Natural killer cell (primary cell): ENCODE measurements at regions not wholly inside any gene's neighbourhood (a gene's known extent, or its start where the extent isn't known, plus 50 kb on each side); places are given as distances from the start of the nearest gene placed in this dataset.

Source experiments
- ATAC-seq, 3 donors: fragments of 150-1000 bp in 2 of 3; fragments of 200-7000 bp in 1 of 3; cut with Tn5 transposase; 1 replicate in 1 of 3; 2 replicates in 2 of 3; pipeline ENCODE4 v1.10.0; 2021; ENCODE audit warnings: mild to moderate bottlenecking in 2 of 3, moderate library complexity in 2 of 3
- DNase-seq, 2 donors: peaks; one replicate each; pipeline versions ENCODE4 v3.0.0 to v3.0.0-alpha.2; 2013 to 2021; ENCODE audit warnings: mixed read lengths in 1 of 2
- H3K27ac ChIP-seq: one replicate; pipeline ENCODE4 v1.5.1; 2013; ENCODE audit warnings: mild to moderate bottlenecking, low read length
- H3K27me3 ChIP-seq: one replicate; pipeline ENCODE4 v1.6.1; 2013; ENCODE audit warnings: low read length; ENCODE audit not compliant: control insufficient read depth, insufficient read depth
- H3K36me3 ChIP-seq: one replicate; pipeline ENCODE4 v1.6.1; 2013; ENCODE audit warnings: low read length; ENCODE audit not compliant: control insufficient read depth, insufficient read depth
- H3K4me1 ChIP-seq: one replicate; pipeline ENCODE4 v1.6.1; 2013; ENCODE audit warnings: low read length; ENCODE audit not compliant: control insufficient read depth, insufficient read depth
- H3K4me3 ChIP-seq: one replicate; pipeline ENCODE4 v1.5.1; 2013; ENCODE audit warnings: low read length
- H3K9me3 ChIP-seq: one replicate; pipeline ENCODE4 v1.6.1; 2013; ENCODE audit warnings: low read length; ENCODE audit not compliant: control insufficient read depth, insufficient read depth
- H3K27ac Mint-ChIP-seq, 2 donors: one replicate each; pipeline ENCODE4 v1.8.0; 2022; ENCODE audit warnings: mild to moderate bottlenecking in 2 of 2, mixed read lengths in 2 of 2, moderate library complexity in 1 of 2
- H3K27me3 Mint-ChIP-seq, 2 donors: one replicate each; pipeline ENCODE4 v1.8.0; 2022; ENCODE audit warnings: low read depth in 2 of 2, mixed read lengths in 2 of 2
- H3K36me3 Mint-ChIP-seq: one replicate; pipeline ENCODE4 v1.8.0; 2022; ENCODE audit warnings: mixed read lengths
- H3K4me1 Mint-ChIP-seq, 2 donors: one replicate each; pipeline ENCODE4 v1.8.0; 2022; ENCODE audit warnings: mixed read lengths in 2 of 2
- H3K4me3 Mint-ChIP-seq: one replicate; pipeline ENCODE4 v1.8.0; 2022; ENCODE audit warnings: mild to moderate bottlenecking, moderate library complexity, mixed read lengths
- H3K9me3 Mint-ChIP-seq, 2 donors: one replicate each; pipeline ENCODE4 v1.8.0; 2022; ENCODE audit warnings: mixed read lengths in 2 of 2
- CTCF ChIP-seq: fragments of 200-600 bp; IDR thresholded peaks from one replicate; pipeline ENCODE4 v1.8.0; 2022; ENCODE audit warnings: antibody characterized with exemption
- WGBS: methylation state at CpG from one replicate; pipeline ENCODE4 v1.1.7; 2013; ENCODE audit warnings: missing lambda C conversion rate; ENCODE audit not compliant: insufficient coverage; 5-methylcytosine and 5-hydroxymethylcytosine counted together
- intact Hi-C: fragments of 100-400 bp; cut with micrococcal nuclease; formaldehyde crosslinking; loops from one replicate; pipeline ENCODE4 v1.14.2; 2022

GRCh38 chr11:23406131-23406819, 546.0 kb upstream of the CCDC179 start:
- no peaks in the 10 kb centered on the region for H3K27me3 ChIP-seq
- H3K27ac Mint-ChIP-seq: no peak overlapping the region
- peaks cover 6 to 9% of the 10 kb centered on the region in 2 donors for H3K9me3 Mint-ChIP-seq
- no peaks in the 10 kb centered on the region for H3K4me1 Mint-ChIP-seq
- H3K36me3 Mint-ChIP-seq: peaks cover 6% of the 10 kb centered on the region
- ATAC-seq (no peak), DNase-seq (no peak)
- H3K27ac ChIP-seq: no peak overlapping the region
- 91% methylated on average over 22 of the region's 23 CpGs for WGBS
- no peak overlapping the region for H3K4me3 Mint-ChIP-seq
- no peaks in the 10 kb centered on the region for H3K4me1 ChIP-seq
- peaks cover 15% of the 10 kb centered on the region for H3K9me3 ChIP-seq
- H3K4me3 ChIP-seq: no peak overlapping the region
- H3K36me3 ChIP-seq: no peaks in the 10 kb centered on the region
- TF ChIP-seq CTCF: no peak
- intact Hi-C loops: no loop called here
- peaks cover 0 to 6% of the 10 kb centered on the region in 2 donors for H3K27me3 Mint-ChIP-seq

GRCh38 chr11:23413057-23413456, 552.8 kb upstream of the CCDC179 start:
- no peaks in the 10 kb centered on the region for H3K27me3 ChIP-seq
- no peak overlapping the region for H3K4me3 Mint-ChIP-seq
- no peak for TF ChIP-seq CTCF
- H3K36me3 ChIP-seq: no peaks in the 10 kb centered on the region
- ATAC-seq (no peak), DNase-seq (no peak)
- no peaks in the 10 kb centered on the region for H3K4me1 Mint-ChIP-seq
- intact Hi-C loops: no loop called here
- WGBS: no CpG with 5 or more reads among the region's 1 CpG
- H3K27ac Mint-ChIP-seq: no peak overlapping the region
- no peaks in the 10 kb centered on the region for H3K4me1 ChIP-seq
- peaks cover 0 to 8% of the 10 kb centered on the region in 2 donors for H3K27me3 Mint-ChIP-seq
- H3K36me3 Mint-ChIP-seq: peaks cover 13% of the 10 kb centered on the region
- H3K9me3 Mint-ChIP-seq: peaks cover 9 to 14% of the 10 kb centered on the region in 2 donors
- H3K27ac ChIP-seq: no peak overlapping the region
- H3K9me3 ChIP-seq: no peaks in the 10 kb centered on the region
- no peak overlapping the region for H3K4me3 ChIP-seq

- Mint-ChIP-seq H3K9me3 (peaks cover 0 to 4% of the 10 kb centered on the region in 2 donors), H3K4me1 (no peaks in the 10 kb centered on the region), H3K4me3 (no peak overlapping the region), H3K36me3 (no peaks in the 10 kb centered on the region), H3K27me3 (peaks cover 0 to 2% of the 10 kb centered on the region in 2 donors), H3K27ac (no peak overlapping the region)
- no peak overlapping the region for H3K27ac ChIP-seq
- no peaks in the 10 kb centered on the region for H3K4me1 ChIP-seq
- H3K4me3 ChIP-seq: no peak overlapping the region
- no peak for TF ChIP-seq CTCF
- no peak for DNase-seq
- H3K36me3 ChIP-seq: no peaks in the 10 kb centered on the region
- no peaks in the 10 kb centered on the region for H3K27me3 ChIP-seq
- intact Hi-C loops: no loop called here
- no peak for ATAC-seq
- WGBS: 86% methylated on average over 4 of the region's 4 CpGs
- H3K9me3 ChIP-seq: no peaks in the 10 kb centered on the region
Observed at GRCh38 chr11:23423104-23423503, 562.8 kb upstream of the CCDC179 start.

GRCh38 chr11:23423656-23424055, 563.4 kb upstream of the CCDC179 start:
- peaks cover 0 to 4% of the 10 kb centered on the region in 2 donors for H3K9me3 Mint-ChIP-seq
- no peak overlapping the region for H3K27ac Mint-ChIP-seq
- H3K9me3 ChIP-seq: no peaks in the 10 kb centered on the region
- DNase-seq (no peak), ATAC-seq (no peak)
- WGBS: 77% methylated on average over 3 of the region's 3 CpGs
- no peaks in the 10 kb centered on the region for H3K27me3 ChIP-seq
- no peak overlapping the region for H3K27ac ChIP-seq
- no peaks in the 10 kb centered on the region for H3K36me3 Mint-ChIP-seq
- no peak overlapping the region for H3K4me3 ChIP-seq
- intact Hi-C loops: no loop called here
- H3K4me1 Mint-ChIP-seq: no peaks in the 10 kb centered on the region
- peaks cover 0 to 2% of the 10 kb centered on the region in 2 donors for H3K27me3 Mint-ChIP-seq
- TF ChIP-seq CTCF: no peak
- H3K4me3 Mint-ChIP-seq: no peak overlapping the region
- H3K36me3 ChIP-seq: no peaks in the 10 kb centered on the region
- H3K4me1 ChIP-seq: no peaks in the 10 kb centered on the region
